SW 1271 (cell line): ENCODE measurements at regions not wholly inside any gene's neighbourhood (a gene's known extent, or its start where the extent isn't known, plus 50 kb on each side); places are given as distances from the start of the nearest gene placed in this dataset.
"Not testable (repeated sequence)": the region's sequence is repeated elsewhere in the genome, so short reads cannot be mapped to it uniquely, and the experiment has no call there.

Experiments used
- DNase-seq, 2 experiments: peaks; one replicate each; lab custom pipeline; 2025; lab: John Stamatoyannopoulos, UW

DNA sequence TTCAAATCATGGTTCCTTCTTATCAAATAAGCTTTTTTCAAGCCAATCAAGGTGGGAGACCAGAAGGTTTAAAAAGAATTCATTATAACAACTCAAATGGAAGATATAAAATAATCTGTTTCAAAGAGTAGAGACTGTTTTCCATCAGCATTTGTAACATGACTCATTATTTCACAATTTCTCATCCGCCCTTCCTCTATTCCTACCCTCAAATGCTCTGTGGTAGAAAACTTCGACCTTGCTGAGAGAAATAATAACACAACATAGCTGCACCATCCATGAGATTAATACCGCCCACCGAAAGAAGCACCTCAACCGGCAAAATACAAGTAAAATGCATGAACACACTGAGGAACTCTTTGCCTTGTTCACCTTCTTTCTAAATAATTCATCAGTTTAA lies 2039.2 kb upstream of the CELF4 start:
- no peak for DNase-seq

DNA sequence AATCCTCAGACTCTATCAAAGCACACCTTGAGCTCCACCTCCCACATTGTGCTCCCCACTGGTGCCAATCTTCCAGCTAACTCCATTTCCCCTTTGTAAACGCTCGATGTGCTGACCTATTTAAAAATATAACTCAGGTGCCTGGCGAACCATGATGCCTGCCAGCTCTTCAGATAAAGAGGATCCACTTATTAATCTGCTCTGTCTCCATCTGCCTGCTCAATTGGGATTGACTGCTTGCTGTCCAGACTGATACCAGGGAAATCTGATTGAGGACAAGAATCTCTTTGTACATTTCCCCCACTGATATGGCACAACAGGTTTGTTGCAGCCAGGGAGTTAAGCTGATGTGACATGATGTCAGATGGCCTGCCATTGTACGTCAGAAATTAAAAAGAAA lies 2036.5 kb upstream of the CELF4 start:
- DNase-seq, result no peak

DNA sequence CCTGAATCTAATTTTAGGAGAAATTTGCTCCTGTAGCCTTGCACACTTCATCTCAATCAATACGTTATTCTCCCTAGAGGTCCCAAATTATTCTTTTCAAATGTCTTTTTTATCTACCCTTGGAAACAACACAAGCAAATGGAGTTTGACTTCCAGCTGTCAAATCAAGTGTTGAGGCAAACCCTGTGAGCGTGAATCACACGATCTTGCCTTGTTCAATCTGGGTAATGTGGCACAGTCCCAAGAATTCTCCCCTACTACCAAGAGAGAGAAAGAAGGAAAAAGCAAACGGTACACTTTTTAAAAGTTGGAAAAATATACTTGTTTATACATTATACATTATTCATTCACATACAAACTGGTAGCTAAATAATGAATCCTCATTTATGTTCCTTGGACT lies 2035.3 kb upstream of the CELF4 start:
- DNase-seq, result no peak

- no peak for DNase-seq
Measured at GRCh38 chr18:39599251-39599650, 2033.7 kb upstream of the CELF4 start.

DNA sequence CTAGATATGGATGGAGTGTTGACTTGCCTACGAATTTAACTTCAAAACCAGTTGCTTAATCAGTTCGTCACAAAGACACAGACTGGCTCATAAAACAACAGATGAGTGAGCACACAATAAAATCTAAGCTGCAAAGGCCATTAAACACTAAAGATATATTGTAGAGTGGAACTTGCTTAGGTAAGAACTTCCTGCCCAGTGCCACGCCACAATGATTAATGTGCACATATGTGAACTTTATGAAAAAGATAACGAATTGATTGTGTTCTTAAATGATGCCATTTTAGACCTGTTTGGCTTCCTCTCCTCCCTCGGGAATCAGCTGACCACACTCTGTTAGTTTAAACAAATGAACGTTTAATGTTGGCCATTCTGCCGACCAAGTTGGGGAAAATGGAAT lies 2031.3 kb upstream of the CELF4 start:
- DNase-seq, result no peak

DNA sequence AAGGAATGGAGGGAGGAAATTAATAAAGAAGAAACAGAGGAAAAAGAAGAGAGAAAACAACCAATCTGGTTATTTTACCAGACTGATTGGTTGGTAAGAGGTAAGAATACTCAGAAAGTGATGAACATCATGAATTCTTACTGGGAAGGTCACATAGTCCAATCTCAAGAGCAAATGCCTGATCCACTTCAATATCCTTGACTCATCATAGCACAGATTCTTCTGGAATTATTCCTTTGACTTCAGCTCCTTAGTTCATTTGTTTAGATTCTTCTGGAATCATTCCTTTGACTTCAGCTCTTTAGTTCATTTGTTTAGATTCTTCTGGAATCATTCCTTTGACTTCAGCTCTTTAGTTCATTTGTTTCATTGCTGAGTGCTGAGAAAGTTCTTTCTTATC lies 2030.6 kb upstream of the CELF4 start:
- no peak for DNase-seq

DNA sequence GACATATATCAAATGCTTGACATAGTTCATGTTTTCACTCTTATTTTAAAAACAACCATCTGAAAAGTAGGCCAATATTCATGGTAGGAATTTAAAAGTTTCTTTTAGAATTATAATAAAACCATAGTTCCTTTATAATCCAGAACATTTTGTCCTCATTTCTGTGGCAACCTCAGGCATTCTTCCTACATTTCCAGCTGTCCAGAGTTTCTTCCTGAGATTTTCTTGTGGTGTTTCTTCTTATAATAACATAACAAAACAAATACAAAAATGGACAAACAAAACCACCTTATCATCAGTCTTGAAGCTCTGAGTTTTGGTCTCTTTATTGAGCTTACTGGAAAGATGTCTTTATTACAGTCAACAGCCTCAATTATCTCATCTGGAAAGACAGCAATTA lies 2028.6 kb upstream of the CELF4 start:
- DNase-seq, result no peak

DNA sequence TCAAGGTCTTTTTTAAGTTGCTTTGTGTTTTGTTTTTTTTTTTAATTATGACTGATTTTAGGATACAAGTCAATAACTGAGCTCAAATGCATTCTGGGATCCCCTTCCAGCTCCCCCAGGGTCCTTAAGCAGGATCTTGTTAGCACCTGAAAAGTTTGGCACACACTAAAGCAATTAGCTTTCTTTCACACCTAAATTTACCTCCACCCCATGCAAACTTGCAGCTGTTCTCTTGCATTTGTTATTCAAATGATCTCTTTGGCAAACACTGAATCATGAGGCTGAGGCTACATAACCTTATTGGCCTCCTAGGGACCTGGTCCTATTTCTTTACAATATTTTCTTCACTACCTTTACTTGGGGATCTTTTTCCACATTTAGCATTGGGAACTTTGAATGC lies 2026.1 kb upstream of the CELF4 start:
- DNase-seq, result no peak

DNA sequence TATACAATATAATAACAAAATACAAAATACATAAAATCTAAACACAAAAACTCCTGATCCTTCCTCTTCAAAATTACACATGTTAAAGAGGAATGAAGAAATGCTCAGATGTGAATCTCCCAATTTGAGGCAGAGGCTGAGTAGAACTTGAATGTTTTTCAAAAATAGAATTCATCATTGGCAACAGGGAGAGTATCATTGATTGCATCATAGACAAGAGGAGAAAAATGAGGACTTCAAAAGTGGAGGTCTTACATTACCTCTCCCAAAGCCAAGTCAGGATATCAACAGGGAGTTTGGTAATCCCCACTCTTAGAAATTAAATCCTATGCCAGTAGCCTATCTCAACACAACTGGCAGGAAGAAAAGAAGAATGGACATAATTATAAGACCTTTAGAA lies 2023.9 kb upstream of the CELF4 start:
- DNase-seq, result no peak

GRCh38 chr18:39587586-39587985 lies 2022.0 kb upstream of the CELF4 start:
- no peak for DNase-seq

DNA sequence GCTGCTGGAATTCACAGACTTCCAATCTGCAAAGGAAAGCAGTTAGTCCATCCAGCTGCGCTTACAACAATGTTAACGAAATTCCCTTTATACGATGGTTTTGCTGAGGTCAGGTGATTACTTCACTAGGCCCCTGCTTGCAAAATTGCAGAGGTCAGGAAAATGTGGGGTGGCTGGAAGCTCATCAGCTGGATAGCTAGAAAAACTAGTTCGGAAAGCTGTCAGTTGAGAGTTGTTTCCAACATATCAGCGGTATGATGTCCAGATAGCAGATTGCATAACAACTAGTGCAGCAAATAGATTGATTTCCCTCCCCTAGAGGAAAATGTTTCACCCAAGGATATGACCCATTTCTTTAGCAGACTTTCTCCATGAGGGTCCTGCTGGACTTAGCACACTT lies 2021.1 kb upstream of the CELF4 start:
- no peak for DNase-seq

DNA sequence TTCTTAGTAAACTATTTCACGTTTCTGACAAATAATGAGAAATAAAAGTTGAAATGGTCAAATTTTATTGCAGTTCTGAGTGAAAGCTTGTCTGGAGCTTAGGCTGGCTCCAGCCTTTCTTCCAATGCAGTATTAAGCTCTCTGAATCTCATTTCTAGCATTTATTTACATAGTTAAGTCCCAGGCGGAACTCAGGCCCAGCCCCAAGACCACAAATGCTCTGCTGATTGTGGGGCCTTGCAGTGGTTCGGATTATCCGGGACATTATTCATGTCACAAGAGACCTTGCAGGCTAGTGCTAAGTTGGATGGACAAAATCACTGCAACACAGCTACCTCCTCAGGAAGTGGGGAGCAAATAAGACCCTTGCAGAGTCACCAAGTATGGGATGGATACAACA lies 2009.3 kb upstream of the CELF4 start:
- no peak for DNase-seq

DNA sequence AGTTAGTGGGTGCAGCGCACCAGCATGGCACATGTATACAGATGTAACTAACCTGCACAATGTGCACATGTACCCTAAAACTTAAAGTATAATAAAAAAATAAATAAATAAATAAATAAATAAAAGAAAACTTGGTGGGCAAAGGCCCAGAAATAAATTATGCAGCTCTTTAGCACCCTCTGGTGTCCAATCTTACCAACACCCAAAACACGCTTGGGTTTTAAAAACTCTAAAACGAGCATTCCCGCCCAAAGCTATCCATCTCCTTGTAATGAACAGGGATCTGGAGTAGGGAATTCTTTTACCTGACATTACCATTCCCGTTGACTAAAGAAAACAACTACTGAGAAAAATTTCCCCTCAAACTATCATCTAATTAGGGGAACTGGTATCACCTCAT lies 2005.9 kb upstream of the CELF4 start:
- DNase-seq, result no peak

DNA sequence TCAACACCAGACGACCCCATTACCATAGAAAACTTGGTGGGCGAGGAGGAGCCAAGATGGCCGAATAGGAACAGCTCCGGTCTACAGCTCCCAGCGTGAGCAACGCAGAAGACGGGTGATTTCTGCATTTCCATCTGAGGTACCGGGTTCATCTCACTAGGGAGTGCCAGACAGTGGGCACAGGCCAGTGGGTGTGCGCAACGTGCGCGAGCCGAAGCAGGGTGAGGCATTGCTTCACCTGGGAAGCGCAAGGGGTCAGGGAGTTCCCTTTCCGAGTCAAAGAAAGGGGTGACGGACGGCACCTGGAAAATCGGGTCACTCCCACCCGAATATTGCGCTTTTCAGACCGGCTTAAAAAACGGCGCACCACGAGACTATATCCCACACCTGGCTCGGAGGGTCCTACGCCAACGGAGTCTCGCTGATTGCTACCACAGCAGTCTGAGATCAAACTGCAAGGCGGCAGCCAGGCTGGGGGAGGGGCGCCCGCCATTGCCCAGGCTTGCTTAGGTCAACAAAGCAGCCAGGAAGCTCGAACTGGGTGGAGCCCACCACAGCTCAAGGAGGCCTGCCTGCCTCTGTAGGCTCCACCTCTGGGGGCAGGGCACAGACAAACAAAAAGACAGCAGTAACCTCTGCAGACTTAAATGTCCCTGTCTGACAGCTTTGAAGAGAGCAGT lies 2000.1 kb upstream of the CELF4 start:
- DNase-seq, result not testable (repeated sequence)

GRCh38 chr18:39564716-39565115 lies 1999.1 kb upstream of the CELF4 start:
- no peak for DNase-seq

- no peak for DNase-seq
Measured at GRCh38 chr18:39561126-39561525, 1995.5 kb upstream of the CELF4 start.

GRCh38 chr18:39558658-39559057 lies 1993.1 kb upstream of the CELF4 start:
- DNase-seq, result no peak

DNA sequence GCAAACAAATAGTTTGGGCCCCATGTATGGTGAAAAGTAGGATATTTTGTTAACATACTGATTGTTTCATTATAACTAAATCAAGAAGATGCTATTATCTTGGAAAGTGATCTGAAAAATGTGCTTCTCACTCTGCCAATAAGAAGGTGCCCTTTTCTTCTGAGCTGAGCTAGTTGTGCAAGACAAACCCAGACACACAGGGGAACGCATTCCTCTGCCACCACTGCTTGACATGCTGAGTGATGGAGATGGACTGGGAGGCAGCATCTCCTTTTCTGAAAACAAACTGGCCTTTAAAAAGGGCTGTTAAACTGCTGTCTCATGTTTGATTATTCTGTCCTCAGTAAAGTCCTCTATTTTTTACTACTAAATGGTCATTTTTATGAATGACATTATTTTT lies 1989.9 kb upstream of the CELF4 start:
- no peak for DNase-seq

DNA sequence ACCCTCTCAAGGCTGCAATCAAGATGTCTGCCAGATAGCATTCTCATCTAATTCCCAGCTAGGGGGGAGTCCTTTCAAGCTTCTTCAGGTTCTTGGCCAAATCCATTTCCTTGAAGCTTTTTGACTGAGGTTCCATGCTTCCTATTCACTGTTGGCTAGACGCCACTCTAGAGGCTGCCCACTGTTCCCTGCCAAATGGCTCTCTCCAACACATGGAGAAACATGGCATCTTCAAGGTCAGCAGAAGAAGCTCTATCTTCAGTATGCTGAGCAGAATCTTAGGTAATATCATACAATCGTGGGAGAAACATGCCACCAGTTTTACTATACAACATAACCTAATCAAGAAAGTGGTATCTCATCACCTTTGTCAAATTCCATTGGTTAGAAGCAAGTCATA lies 1985.1 kb upstream of the CELF4 start:
- no peak for DNase-seq

DNA sequence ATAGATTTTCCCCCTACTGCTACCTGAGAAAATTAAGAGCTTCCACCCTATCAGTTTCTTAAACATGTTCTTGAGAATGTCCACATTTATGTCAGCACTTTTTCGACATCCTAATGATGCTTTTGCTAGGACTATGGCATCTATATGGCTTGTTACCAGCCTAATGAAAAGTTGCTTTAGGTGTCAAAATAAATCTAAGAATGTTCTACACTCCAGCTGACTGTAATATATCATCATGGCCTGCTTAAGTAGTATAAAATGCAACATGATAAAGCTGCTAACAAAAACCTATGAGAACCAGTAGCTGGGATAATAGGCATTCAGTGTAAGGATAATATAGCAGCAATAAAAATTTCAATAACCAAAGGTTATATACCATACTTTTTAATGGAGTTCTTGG lies 1983.5 kb upstream of the CELF4 start:
- DNase-seq, result no peak

DNA sequence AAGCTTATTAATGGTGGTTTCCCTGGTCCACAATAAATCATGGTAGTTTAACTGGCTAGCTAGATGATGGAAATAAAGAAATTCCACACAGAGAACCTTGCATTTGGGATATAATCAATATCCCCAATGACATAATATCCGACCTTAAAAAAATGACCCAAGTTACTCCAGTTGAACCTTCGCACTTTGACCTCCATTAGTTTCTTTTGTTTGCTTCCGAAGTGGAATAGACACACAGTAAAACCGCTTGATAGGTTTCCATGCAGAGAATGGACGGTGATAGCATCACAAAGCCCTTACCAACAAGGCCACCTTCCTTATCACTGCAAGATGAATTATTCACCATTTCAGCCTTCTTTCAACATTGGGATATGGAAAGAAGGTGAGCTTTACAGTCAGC lies 1966.1 kb upstream of the CELF4 start:
- no peak for DNase-seq

- DNase-seq, result no peak
Measured at GRCh38 chr18:39529358-39529757, 1963.8 kb upstream of the CELF4 start.

GRCh38 chr18:39527465-39527864 lies 1961.9 kb upstream of the CELF4 start:
- no peak for DNase-seq

DNA sequence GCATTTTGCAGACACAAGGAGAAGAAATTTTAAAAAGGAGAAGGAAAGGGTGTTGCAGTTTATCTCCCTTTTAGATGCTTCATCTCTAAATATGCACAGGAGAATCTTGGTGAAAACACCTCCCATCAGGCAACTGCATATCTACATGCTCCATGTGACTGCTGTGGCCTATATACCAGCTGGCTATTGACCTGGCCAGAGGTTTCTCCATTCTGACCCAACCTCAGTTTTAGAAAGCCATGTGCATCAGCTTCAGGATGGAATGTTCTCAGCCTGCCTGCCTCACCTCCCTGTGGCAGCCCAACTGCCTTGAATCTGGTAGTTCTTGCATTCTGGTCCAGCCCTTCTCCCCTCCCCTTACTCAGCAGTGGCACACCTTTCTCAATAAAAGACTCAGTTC lies 1958.8 kb upstream of the CELF4 start:
- no peak for DNase-seq

GRCh38 chr18:39523281-39523680 lies 1957.7 kb upstream of the CELF4 start:
- DNase-seq, result peak; percentile 1 to 30
